Occipital lobe (tissue), 1 donor: ENCODE measurements at regions not wholly inside any gene's neighbourhood (a gene's known extent, or its start where the extent isn't known, plus 50 kb on each side); places are given as distances from the start of the nearest gene placed in this dataset.

ENCODE experiments used
- DNase-seq: peaks from one replicate; lab custom pipeline; 2025; lab: John Stamatoyannopoulos, UW

DNA sequence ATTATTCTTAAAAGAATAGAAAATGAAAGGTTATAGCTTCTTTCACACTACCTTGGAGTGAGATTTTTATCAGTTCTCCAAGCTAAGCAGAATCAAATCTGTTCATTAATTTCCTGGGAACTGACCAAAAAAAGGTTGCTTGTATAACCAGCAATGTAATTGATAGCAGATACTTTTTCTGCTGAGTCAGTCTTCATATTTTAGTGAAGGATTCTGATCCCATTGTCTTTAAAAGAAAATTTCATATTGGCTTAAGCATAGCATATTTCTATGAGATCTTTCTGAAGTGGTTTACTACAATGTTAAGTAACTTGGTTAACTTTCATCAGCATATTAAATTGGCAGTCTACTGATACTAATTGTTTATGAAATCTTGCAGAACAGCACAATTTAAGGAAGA, 338.0 kb downstream of the TMX3 start:
- no peak for DNase-seq

DNA sequence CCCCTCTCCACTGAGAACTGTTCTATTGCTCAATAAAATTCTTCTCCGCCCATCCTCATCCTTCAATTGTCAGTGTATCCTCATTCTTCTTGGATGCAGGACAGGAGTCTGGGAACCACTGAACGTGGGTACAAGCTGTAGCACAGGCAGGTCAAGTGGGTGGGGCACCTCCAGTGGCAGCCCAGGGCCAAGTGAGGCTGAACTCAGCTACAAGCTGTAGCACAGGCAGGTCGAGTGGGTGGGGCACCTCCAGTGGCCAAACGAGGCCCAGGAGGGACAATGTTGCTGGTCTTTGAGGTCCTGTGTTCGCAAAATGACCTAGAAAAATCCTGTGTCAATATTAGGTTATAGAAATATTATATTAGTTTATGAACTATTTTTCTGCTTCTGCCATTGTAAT, 352.0 kb downstream of the TMX3 start:
- no peak for DNase-seq

DNA sequence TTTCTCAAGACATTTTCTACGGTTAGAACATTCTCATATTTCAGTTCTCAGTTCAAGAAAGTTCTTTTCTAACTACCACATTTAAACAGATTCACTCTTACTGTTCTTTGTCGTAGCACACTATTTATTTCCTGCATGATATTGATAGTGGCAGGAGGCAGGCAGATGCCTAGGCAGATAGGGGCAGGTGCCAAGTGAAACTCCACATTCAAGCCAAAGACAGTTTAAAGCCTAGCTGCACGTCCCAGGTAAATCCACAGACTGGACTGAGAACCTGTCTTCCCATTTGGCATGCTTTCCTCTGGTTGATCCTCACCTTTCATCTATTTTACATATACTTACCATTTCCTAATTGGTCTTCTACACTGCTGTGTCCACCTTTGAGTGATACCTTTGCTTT, 359.3 kb downstream of the TMX3 start:
- no peak for DNase-seq

DNA sequence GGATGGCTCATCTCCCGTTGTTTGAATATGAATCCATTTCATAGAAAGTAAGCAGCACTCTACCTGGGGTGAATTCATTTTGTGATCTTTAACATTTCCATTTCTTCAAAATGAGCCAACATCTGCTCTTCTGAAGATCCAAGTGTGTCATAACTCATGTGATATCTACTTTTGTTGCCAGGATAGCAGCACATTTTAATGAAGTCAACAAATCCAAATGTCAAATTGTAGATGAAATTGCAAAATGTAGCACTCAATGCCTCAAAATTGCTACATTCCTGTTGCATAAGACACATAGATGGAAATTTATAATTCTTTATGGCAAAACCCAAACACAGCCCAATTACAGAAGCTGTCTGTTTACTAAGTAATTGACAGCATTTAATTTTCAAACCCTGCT, 360.7 kb downstream of the TMX3 start:
- no peak for DNase-seq

DNA sequence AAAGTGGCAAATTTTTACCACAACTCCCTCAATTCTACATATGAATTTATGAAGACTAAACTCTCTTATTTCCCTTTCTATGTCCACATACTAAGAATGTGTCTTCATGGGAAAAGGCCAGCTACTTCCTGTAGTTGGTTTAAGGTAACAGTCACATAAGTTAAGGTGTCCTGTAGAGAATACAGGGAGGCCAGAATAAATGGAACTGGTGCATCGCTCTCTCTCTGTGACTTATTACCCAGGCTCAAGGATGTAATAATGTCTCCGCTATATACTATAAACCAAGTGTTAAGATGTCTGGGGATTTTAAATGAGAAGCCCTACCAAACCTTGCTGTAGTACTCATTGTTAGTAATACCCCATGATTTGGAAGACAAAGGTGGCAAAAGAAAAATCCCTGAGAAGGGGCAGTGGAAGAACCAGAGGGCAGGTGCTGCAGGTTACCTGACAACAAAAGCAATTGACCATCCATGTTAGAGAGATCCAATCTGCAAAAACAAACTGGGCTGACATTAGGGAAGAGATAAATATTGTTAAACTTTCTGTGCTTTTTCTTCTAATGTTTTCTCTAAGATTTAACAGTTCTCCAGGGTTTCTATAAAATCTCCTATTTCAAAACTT, 372.8 kb downstream of the TMX3 start:
- DNase-seq = no peak

DNA sequence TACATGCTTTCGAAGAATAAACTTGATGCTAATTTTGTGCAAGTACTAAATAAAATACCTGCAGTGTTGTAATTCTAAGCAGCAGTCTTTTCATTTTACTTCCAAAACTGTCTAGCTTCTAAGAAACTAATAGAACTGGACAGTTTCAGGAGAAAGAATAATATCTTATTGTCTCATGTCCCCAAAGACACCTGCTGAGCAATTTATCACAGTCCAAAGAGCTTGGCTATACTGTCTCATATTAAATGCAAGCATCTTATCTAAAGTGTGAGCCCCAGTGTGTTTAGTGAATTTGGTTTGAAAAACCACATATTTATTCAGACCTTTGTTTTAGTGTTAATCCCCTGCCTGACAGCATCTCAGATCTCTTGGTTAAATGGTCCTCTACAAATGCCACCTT, 374.3 kb downstream of the TMX3 start:
- no peak for DNase-seq

DNA sequence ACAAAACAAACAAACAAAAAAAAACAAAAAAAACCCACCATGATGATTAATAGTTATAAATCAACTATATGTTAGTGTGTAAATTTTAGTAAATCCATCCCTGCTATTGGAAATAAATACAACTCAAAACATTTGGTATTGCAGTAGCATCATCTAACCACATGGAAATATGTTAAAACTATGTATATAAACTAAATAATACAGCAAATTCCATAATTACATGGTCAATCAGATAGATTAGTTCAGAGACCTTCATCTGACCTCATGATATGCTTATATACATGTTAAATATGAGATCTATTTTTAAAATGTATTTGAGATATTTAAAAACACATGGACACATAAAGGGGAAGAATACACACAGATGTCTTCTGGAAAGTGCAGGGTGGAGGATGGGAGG, 384.2 kb downstream of the TMX3 start:
- DNase-seq = no peak

DNA sequence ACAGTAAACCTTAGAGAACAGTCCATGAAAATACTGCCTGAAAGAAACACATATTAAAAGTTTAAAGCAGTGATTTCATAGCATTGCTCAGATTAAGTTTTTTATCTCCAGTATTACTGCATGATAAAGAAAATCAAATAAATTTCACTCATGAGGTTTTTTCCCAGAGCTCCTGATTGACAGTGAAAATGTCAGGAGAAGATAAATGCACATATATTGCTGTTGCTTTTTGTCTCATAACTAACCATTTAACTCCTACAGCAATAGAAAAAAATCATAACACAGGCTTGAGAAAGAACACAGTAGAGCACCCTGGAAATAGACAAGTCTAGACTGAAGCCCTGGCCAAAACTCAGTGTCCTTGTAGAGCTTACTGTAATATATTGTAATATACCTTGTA, 391.0 kb downstream of the TMX3 start:
- DNase-seq = no peak

DNA sequence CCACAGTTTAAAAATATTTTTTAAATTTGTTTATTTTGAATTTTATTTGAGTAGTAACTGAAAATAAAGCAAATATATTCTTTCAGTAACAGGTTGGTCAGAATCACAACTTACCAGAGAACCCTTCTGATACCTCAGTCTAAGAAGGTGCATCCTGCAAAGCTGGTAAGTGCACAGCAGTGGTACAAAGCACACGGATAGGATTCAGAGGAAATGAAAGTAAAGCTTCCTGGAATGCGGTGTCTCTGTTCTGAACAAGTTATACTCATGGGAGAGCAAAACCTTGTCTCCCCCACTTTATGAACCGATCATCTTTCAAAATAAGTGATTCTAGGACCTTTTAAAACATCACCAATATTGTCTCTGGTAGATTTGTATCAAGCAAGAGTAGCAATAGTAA, 398.3 kb downstream of the TMX3 start:
- DNase-seq = no peak

DNA sequence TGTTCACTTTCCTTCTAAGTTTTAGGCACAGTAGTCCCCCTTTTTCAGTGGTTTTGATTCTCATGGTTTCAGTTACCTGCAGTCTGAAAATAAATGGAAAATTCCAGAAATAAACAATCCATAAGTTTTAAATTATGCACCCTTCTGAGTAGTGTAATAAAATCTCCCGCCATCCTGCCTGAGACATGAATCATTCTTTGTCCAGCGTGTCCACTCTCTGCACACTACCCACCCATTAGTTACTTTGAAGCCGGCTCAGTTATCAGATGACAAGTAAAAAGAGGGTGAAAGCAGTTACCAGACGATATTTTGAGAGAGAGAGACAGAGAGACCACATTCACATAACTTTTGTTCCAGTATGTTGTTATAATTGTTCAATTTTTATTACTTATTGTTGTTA, 400.5 kb downstream of the TMX3 start:
- DNase-seq = no peak

DNA sequence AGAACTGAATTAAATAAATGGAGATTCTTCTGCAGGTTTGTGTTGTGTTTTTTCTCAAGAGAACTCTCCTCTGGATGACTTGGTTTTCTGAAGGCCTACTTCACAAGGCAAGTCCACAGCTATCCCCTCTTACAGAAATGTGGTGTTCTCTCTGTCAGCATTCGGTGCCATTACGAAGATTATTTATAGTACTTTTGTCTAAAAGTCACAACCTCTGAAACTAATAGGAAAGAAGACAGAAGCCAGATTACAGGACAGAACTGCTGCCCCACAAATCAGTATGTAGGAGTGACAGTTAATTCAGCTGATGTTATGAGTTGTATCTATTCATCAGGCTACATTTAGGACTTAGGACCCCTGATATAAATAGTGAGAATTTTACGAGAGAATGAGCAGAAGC, 413.5 kb downstream of the TMX3 start:
- no peak for DNase-seq

DNA sequence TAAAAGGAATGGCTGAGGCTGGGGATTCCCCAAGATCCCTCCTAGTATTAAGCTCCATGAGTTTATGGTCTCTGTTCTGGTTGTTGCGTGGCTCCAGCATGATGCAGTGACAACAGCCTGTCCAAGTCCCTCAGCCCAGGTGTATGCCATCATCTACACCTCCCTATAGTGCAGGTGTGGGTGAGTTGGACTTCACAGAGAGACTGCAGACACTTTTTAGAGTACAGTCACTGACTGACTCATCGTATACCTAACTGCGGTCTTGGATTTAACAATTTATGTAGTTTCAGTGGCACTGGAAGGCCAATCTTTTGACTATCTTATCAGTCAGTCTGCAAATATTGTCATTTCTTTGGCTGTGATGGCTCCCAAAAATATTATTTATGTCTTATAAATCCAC, 415.0 kb downstream of the TMX3 start:
- DNase-seq = no peak

DNA sequence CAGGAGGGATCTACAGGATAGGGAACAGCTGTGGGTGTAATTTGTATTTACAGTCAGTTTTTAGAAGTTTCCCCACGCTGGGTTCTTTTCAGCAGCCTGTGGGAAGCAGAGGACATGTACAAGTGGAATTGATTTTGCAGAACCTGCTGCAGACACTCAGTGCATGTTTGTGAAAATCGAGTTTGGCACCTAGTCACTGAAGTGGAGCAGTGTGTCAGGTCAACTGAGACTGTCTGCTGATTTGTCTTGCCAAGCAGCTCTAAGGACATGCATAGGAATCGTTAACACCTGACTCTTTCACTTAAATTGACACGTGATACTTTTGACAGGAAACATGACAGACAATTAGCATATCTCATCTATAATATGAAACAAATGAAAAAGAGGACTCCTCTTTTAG, 416.6 kb downstream of the TMX3 start:
- no peak for DNase-seq

DNA sequence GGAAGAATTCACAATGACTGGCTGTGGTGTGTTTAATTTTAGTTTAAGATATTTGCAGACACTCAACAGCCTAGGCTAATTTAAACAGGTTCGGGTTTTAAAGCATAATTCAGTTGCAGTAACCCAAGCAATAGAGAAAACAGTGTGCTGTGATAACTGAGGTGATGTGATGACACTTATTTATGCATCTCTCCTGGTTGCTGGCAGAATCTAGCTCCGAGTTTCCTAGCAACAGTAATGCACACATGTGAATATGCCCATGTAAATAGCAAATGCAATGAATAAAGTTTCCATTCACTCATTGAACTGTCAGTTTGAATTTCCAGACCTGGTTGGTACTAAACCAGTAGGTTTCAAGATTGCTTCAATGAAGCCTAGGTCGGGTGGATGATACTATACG, 426.5 kb downstream of the TMX3 start:
- DNase-seq = no peak

DNA sequence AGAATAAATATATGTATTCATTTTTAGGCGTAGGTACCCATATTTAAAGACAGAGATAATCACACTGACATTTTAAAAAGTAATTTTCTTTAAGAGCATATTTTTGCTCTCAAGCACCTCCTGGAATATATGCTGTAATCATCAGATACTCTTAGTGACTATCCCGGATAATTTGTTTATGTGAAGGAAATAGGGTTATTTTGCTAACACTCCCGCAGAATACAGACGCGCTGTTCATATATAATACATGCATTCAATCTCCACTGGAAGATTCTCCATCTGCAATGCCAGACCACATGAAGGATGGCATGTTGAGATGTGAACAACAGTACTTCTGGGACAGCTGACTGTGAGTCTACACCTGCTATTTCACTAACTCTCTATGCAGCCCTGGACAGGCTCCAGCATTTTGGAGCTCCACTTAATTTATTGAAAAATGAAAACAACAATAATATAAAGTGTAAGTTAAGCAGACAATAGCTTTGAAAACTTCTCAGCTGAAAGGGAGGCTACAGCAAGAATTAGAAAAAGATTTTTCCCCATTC, 430.6 kb downstream of the TMX3 start:
- no peak for DNase-seq

DNA sequence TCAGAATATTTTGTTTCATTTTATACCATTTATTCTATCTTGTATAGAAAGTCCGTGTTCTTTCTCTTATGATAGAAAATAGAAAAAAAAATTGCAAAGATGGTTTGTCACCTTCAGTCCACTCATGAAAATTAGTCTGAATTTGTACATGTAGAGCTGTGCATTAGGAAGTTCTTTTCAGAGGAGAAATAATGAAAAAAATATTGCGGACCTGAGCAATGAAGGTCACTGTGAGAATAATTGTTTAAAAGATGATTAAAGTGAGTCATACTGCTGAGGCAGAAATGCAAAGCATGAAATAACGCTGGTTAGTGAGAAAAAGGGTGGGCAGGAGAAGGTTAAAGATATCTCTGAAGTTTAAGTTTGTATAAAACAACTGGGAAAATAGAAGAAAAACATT, 431.1 kb downstream of the TMX3 start:
- DNase-seq = no peak

DNA sequence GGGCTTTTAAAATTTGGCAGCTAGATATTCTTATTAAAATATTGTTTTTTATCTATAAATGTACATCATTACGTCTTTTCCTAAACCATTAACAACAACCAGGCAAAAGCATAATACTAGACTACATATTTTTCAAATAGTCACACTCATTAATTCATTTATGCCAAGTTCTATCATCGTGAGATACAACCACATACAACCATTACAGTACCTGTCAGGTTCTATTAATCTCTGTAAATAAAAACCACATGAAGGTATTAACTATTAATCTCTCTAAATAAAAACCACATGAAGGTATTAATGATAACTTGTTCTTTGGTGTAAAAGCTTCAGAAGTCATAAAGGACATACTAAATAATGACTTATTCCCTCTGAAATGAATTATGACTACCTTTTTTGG, 432.7 kb downstream of the TMX3 start:
- no peak for DNase-seq

DNA sequence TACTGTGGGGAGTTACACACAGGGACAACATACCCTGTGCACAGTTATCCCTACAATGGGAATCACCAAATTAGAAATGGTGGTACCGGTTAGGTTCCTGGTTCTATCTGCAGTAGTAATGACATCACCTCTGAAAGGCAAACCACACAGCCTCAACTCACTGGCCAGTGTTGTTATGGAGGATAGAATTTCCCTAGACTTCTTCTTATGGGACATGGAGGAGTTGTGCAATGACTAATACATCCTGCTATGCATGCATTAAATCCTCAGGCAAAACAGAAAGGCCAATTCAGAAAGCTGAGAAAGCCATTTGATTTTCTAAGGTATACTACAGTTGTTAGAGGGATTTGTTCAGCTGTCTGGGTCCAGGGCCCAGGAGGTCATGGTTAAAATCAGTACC, 439.3 kb downstream of the TMX3 start:
- DNase-seq = no peak

DNA sequence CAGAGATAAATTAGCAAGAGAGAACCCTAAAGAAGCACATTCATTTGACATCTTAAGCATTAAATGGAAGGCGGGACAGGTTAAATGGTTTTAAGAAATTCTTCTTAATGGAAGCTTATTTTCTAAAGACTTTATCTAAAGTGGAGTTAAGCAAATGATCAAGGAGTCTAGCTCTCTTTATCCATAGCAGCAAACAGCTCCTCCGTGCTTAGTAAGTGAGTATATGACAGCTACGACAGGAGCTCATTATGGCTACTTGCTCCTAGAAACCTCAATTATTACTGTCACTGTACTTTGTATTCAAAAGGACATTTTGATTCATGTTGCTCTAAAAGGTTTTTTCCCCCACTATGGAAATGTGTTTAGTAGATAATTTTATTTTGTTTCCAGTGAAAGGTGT, 444.9 kb downstream of the TMX3 start:
- no peak for DNase-seq

DNA sequence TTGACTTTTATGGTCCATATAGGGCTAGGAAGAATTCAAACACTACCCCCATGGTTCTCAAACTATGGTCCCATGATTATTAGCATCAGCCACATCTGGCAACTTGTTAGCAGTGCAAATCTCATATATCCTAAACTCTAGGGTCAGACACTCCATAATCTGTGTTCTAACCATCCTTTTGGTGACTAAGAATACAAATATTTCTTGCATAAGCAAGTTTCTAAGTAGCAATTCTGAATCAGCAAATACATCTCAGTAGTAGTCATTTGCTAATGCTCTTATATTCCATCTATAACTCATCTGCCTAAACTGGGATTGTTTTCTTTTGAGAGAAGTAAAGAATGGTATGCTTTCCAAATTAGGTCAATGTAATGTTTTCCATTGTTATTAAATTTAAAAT, 447.3 kb downstream of the TMX3 start:
- no peak for DNase-seq

DNA sequence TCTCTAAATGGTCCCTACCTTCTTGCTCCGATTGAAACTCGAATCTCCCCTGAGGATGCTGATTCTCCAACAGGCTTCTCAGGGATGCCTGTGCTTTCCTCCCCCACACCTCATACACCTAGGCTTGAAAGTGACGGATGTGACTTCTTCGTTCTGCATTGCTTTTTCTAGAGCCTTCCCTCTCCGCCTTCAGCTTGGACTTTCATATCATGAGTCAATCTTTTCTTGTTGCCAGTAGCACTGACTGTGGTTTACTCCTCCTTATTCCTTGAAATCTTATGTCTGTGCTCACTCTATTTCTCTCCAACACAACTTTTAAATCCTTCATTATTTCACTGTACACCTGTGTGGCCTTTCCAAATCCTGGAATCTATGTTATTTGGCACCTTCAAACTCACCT, 451.4 kb downstream of the TMX3 start:
- no peak for DNase-seq

DNA sequence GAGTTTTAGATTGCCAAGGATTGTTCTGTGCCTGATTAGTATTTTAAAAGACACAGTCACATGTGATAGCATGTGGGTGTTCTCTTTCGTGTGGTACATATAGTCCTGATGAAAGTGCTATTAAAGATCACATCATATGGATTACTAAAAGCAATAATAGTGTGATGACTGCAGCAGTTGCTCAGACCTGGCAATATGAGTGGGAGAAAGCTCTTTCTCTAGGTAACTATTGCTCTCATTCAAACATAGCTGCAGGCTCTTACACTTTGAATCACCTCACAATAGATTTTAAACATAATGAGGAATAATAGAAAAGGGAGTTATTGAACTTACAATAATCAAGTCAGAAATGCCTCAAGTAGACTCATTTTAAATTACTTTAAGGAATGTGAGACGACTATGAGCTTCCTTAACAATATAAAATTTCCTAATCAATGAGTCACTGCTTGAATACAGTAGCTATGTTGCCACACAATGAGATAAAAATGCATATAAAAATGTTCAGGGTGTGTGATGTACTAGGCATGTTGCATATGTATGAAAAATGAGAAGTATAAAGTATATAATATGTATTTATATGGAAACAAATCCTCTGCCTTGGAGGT, 452.1 kb downstream of the TMX3 start:
- no peak for DNase-seq

DNA sequence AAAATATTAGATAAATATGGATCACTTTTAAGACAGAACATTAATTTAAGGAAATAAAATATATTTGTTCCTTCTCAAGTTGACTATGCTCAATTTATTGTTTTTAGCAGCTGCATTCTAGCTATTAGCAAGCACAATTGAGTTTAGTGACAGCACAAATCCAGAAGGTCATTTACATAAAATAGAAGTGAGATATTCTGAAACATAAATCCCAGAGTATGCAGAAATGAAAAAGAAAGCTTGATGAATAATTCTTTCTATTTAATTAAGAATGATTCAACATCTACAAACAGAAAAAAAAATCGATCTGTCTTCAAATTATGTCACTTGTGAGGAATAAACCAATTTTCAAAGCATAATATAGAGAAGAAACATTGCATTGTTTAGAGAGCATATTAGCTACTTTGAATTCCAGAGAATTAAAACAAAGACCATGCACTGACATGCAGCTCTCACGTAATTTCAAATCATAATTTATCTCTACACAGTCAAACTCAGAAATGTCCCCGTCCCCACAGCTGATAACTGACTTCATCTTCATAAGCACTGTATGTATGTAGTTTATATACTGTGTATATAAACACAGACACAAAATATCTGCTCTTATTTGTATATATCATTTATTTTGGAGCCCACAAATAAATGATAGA, 458.4 kb downstream of the TMX3 start:
- no peak for DNase-seq
